HEK293T (cell line): ENCODE measurements at regions not wholly inside any gene's neighbourhood (a gene's known extent, or its start where the extent isn't known, plus 50 kb on each side); places are given as distances from the start of the nearest gene placed in this dataset.

Source experiments
- ARNT ChIP-seq: fragments of 450-650 bp; IDR thresholded peaks from 2 replicates; pipeline ENCODE4 v1.6.1; 2017; ENCODE audit warnings: mild to moderate bottlenecking
- BHLHE40 ChIP-seq: fragments of 450-650 bp; IDR thresholded peaks from 2 replicates; pipeline ENCODE4 v1.6.1; 2016; ENCODE audit warnings: mild to moderate bottlenecking, moderate library complexity, borderline replicate concordance
- CTBP1 ChIP-seq: fragments of 450-650 bp; IDR thresholded peaks from 2 replicates; pipeline ENCODE4 v1.6.1; 2016; ENCODE audit warnings: borderline replicate concordance
- ELF4 ChIP-seq: fragments of 450-650 bp; IDR thresholded peaks from 2 replicates; pipeline ENCODE4 v1.6.1; 2017; ENCODE audit warnings: antibody characterized with exemption
- FOXA1 ChIP-seq: fragments of 450-650 bp; IDR thresholded peaks from 2 replicates; pipeline ENCODE4 v1.6.1; 2016; ENCODE audit warnings: mild to moderate bottlenecking
- FOXK2 ChIP-seq: fragments of 450-650 bp; IDR thresholded peaks from 2 replicates; pipeline ENCODE4 v1.6.1; 2016; ENCODE audit warnings: mild to moderate bottlenecking
- FOXM1 ChIP-seq: fragments of 450-650 bp; IDR thresholded peaks from 2 replicates; pipeline ENCODE4 v1.6.1; 2017; ENCODE audit warnings: mild to moderate bottlenecking, borderline replicate concordance
- HDGF ChIP-seq: fragments of 450-650 bp; IDR thresholded peaks from 2 replicates; pipeline ENCODE4 v1.6.1; 2017; ENCODE audit warnings: antibody characterized with exemption, borderline replicate concordance
- L3MBTL2 ChIP-seq: fragments of 450-650 bp; conservative IDR thresholded peaks from 2 replicates; pipeline ENCODE4 v1.6.1; 2016; ENCODE audit warnings: mild to moderate bottlenecking
- SP1 ChIP-seq: fragments of 450-650 bp; IDR thresholded peaks from 2 replicates; pipeline ENCODE4 v1.6.1; 2017
- SUZ12 ChIP-seq: fragments of 450-650 bp; IDR thresholded peaks from 2 replicates; pipeline ENCODE4 v1.6.1; 2016; ENCODE audit warnings: mild to moderate bottlenecking
- TARDBP ChIP-seq: fragments of 450-650 bp; IDR thresholded peaks from 2 replicates; pipeline ENCODE4 v1.6.1; 2016
- ZNF384 ChIP-seq: fragments of 450-650 bp; IDR thresholded peaks from 2 replicates; pipeline ENCODE4 v1.6.1; 2016
- TF ChIP-seq, protein P1 (sequence below): fragments of 450-650 bp; IDR thresholded peaks from 2 replicates; pipeline ENCODE4 v1.6.1; 2016

GRCh38 chr3:550471-550870 lies 353.9 kb downstream of the CHL1 start:
- TF ChIP-seq FOXA1 (no peak), ELF4 (no peak), CTBP1 (no peak), SP1 (no peak), TARDBP (no peak), SUZ12 (no peak), BHLHE40 (no peak), FOXM1 (no peak), ZNF384 (no peak), ARNT (no peak), L3MBTL2 (no peak), FOXK2 (no peak), HDGF (no peak)
- TF ChIP-seq, protein P1, sequence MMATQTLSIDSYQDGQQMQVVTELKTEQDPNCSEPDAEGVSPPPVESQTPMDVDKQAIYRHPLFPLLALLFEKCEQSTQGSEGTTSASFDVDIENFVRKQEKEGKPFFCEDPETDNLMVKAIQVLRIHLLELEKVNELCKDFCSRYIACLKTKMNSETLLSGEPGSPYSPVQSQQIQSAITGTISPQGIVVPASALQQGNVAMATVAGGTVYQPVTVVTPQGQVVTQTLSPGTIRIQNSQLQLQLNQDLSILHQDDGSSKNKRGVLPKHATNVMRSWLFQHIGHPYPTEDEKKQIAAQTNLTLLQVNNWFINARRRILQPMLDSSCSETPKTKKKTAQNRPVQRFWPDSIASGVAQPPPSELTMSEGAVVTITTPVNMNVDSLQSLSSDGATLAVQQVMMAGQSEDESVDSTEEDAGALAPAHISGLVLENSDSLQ, result no peak
